DMS114 treated with DMSO at 0.1 percent for 48 hours (cell line): ENCODE measurements at regions not wholly inside any gene's neighbourhood (a gene's known extent, or its start where the extent isn't known, plus 50 kb on each side); places are given as distances from the start of the nearest gene placed in this dataset.
"Not testable (repeated sequence)": the region's sequence is repeated elsewhere in the genome, so short reads cannot be mapped to it uniquely, and the experiment has no call there.

Experiments used
- DNase-seq: peaks from one replicate; lab custom pipeline; 2025; ENCODE audit not compliant: unreplicated experiment; lab: John Stamatoyannopoulos, UW

DNA sequence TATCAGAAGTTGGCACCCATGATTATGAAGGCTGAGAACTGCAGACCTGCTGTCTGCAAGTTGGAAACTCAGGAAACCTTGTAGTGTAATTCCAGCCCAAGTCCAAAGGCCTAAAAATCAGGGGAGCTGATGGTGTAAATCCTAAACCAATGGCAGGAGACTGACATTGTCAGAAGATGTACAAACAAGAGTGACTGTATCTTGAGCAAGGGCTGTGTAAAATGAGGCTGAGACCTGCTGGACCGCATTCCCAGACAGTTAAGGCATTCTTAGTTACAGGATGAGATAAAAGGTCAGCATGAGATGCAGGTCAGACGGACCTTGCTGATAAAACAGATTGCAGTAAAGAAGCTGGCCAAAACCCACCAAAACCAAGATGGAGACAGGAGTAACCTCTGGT lies 147.7 kb downstream of the COG6 start:
- no peak for DNase-seq

DNA sequence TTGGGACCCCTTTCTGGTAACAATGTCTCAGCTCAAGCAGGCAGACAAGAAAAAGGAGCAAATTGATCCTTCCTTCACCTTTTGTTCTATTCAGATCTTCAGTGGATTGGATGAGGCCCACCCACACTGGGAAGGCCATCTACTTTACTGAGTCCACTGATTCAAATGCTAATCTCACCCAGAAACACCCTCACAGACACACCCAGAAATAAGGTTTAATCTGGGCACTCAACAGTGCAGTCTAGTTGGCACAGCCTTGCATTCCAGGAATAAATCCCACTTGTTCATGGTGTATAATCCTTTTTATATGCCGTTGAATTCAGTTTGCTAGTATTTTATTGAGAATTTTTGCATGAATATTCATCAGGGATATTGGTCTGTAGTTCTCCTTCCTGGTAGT lies 148.4 kb downstream of the COG6 start:
- DNase-seq: no peak

DNA sequence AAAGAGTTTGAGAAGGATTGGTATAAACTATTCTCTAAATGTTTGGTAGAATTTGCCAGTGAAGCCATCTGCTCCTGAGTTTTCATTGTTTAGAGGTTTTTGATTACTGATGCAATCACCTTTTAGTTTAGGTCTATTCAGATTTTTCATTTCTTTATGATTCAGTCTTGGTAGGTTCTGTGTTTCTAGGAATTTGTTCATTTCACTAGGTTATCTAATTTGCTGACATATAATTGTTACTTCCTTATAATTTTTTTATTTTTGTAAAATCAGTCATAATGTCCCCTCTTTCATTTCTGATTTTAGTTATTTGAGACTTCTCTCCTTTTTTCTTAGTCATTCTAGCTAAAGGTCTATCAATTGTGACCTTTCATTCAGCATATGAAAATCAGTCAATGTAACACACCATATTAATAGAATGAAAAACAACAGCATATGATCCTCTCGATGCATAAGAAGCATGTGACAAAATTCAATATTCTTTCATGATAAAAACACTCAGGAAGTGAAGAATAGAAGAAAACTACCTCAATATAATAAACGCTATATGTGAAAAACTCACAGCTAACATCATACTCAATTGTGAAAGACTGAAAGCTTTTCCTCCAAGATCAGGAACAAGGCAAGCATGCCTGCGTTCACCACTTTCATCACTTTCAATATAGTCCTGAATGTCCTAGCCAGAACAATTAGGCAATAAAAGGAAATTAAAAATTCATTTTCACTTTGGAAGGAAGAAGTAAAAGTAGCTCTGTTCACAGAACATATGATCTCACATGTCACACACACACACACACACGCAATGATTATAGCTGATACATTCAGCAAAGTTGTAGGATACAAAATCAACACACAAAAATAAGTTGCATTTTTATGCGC lies 149.1 kb downstream of the COG6 start:
- DNase-seq: no peak

DNA sequence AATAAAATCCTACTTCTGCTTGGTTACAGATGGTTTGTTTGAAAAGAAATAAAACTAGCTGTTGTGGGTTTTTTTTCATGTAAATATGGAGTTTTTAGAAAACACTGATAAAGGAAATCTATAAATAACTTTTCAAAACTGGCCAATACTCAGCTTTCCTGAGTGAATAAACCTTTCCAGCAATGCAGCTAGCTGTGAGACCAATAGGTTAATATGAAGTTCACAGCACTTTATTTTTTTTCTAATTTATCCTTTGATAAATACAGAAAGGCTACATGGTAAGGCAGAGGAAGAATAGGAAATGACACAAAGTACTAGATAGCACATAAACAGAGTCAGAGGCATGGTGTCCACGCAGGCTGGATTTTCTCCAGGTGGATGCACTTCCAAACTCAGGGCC lies 154.0 kb downstream of the COG6 start:
- no peak for DNase-seq

DNA sequence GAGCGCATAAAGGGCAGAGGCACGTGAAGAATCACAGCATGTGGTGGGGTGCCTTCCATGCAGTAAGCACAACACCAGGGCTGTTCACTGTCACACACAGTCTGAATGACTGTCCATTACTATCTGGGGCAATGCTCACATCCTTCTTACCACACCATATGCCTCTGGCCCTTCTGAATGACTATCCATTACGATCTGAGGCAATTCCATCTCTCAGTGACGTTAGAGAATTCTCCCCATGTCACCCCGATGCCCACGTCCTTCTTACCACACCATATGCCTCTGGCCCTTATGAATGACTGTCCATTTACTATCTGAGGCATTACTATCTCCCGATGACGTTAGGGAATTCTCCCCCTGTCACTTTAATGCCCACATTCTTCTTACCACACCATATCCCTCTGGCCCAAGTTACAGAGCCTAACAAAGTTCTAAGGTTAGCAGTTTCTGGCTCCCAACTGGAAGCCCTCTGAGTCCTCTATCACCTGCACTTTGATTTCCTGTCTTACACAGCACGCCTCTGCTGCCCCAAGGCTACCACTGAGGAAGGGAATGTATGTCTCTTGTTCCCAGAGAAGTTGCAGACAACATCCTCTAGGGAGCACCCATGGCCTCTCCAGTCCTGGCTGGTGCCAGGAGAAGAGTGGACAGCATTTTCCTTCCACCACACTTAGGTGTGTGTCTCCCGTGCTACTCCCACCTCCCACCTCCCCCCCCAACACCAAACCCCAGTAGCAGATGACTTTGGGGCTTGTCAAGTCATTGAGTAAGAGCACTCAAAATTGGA lies 154.8 kb downstream of the COG6 start:
- DNase-seq: no peak

DNA sequence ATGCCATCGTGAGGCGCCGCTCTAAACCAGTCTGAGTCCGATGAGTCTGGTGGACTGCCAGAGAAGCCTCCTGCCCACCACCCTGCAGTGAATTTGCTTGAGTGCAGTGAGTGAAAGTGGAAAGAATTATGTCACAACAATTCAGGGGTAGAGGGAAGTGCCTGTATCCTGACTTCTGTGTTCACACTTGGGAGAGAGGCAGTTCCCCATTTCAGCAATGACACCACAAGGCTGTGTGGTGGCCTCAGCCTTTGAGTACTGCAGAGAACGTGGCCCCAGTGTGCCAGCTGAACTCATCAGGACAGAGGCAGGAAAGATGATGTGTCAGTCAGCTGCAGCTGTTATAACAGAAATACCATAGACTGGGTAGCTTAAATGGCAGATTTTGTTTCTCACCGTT lies 155.6 kb downstream of the COG6 start:
- no peak for DNase-seq

DNA sequence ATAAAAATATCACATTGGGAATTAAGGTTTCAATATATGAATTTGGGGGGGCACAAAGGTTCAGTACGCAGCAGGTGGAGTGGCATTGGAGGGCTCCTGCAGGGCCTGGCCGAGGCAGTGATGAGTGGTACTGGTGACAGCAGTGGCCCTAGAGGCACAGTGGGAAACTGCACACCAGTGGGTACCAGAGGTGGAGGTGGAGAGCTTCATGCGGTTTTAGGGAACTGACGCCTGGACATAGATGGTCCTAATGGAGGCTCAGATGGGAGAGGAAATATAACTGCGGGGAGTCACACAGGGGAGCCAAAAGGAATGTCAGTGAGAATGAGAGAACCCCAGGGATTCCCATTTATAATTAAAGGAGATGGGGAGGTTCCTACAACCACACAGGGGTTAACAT lies 156.2 kb downstream of the COG6 start:
- DNase-seq: no peak

DNA sequence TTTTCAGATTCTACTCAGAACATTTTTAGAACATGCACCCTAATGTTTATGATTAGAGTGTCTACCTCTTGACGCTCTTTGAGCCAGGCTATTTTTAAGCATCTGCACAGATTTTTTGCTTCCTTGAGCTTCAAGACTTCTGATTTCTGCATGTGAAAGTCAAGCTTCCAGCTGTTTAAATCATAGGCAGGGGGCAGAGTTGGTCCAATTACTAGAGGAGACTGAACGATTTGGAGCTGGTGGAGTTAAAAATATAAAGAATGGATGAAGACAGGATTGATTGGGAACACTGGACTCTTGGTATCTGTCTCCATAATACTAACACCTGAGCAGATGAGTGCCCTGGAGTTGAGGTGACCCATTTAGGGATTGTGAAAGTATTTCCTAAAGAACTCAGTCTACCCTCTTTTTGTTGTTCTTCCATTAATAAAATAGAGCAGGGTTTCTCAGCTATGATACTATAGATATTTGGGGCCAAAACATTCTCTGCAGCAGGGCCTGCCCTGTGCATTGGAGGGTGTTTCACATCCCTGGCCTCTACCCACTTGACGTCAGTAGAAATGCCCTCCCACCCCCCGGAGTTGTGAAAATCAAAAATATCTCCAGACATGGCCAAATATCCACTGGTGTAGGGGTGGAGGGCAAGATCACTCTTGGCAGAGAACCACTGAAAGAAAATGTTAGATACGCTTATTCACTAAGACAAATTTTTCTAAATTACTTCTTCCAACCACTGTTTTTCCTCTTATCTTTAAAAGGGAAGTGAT lies 160.1 kb downstream of the COG6 start:
- no peak for DNase-seq

DNA sequence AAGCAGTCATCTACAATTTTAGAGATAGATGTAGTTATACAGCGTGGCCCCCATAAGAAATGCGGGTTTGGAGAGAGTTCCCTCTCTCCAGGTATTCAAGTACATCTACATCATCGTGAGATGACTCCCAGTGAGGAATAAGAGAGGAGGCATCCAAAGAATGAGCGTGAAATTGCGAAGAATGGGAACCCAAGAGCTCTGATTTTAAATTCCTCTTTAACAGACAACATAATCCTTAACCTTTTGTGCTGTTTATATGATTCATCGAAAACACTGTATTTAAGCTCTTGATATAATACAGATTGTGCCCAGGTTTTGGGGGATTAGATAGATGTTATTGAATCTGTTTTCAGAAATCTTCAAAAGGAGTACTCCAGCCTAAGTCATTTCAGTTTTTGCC lies 161.5 kb downstream of the COG6 start:
- DNase-seq: no peak

DNA sequence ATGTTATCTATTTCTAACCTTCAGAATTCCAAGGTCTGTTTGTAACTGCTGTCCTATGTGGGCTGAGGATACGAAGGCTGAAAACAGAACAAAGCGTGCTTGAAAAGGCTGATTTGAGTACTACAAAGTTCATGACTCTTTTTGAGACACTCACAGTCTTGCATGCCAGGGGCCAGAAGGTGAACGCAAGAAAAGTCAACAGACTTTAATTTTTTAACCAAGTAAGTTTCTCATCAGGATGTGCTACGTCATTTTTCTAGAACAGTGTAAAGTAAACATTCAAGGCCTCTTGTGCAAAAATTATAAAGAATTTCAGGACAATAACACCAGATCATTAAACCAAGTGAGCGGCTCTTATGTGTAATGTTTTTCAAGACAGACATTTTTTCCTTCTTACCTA lies 163.5 kb downstream of the COG6 start:
- no peak for DNase-seq

DNA sequence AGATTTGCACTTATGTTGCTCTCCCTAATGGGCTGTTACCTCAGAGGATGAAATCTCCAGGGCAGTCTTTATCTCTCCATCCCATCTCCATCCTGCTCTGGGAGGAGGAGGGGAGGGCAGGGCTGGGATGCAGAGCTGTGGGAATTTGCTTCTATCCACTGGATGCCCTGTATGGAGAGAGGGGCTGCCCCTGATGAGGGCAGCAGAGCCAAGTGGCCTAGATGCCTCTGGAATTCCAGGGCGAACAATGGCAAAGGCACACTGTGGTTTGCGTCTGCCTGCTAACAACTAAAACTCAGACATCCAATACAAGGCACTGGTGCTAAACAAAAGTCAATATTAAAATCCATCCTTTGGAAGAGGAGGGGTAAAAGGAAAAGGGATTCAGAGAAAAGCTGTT lies 165.1 kb downstream of the COG6 start:
- no peak for DNase-seq

DNA sequence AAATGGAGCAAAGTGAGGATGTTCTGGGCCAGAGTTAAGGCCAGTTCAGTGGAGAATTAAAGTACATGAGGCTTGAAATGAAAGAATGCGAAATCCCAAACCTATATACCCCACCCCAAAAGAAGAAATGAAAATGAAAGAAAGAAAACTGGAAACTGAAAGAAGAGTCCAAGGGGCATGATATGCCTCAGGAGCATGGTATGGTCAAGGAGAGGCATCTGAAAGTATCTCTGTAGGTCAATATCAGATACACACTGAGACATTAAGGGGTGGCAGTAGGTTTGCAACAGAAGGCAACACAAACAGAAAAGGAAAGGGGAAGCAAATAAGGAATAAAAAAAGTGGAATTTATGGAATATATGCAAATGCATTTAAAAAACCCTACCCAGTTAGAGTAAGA lies 166.5 kb downstream of the COG6 start:
- DNase-seq: no peak

DNA sequence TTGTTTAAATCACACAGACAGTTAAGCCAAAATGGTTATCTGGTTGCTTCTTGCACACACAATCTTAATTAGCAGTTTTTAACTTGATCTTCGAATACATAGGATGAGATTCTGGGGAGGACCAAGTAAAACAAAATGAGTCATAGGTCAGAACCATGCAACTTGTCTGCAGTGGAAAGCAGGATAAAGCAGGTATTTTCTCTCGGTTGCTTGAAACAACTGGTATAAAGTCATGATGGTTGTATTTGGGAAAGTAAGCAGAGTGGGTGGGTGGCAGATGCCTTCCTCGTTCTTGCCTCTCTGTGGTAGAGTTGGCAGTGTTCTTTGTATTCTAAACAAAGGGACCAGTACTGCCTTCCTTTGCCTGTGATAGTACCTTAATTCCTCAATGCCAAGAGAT lies 167.0 kb downstream of the COG6 start:
- no peak for DNase-seq

DNA sequence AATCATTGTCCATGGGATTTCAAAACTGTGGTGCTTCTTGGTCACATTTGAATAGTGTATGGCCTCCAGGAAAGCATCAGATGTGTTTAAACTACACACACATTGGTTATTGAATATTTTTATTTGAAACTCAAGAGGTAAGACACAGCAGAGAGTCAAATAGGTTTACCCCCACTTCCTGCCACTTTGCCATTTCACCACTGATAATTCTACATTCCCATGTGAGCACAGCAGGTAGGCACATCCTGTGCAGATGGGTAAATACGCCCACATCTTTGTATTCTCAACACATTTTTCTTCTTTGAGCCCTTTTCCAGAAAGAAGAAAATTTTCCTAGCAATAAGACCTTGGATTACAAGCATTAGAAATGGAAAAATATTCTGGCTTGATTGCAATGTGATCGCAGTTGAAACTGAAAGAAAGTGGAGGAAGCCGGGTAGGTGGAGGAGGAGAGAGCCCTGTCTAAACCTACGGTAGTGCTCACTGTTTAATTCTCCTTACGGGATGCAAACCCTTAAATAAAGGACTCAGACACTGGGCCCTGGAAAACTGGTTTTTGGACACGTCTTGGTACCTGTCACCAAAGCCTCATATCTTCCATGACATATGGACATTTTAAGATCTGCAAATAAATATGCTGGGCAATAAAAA lies 167.7 kb downstream of the COG6 start:
- no peak for DNase-seq

DNA sequence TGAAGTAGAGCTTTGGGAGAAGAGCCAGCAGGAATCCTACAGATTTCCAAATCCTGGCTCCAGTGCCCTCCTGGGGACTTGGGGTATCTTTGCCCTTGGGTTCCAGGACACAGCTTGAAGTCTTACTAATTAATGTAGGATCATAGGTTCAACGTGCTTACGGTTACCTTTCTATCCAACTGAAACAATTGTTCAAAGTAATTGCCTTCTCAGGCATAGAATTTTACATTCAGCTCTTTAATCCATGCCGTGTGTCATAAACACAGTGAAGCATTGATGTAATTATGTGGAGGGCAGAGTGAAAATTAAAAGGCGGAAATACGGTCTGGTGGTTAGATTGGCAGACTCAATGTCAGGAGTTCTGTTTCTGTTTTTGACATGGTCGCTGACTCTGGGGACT lies 170.4 kb downstream of the COG6 start:
- no peak for DNase-seq

DNA sequence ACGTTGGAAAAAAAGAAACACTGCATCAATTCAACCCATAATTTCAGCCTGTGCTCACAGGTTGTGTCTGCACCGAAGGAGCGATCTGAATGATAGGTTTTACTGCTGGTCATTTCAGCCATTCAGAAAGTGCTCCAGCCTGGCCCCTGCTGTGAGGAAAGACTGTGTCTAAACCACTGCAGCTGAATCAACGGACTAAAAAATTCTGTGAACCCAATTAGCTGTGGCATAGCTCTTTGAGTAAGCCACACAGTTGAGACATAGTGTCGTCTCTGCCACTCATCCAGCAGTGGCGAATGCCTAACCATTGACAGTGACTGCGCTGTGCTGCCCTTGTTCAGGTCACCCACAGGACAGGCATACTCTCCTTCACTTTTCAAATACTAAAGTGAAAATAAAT lies 179.8 kb downstream of the COG6 start:
- DNase-seq: no peak

DNA sequence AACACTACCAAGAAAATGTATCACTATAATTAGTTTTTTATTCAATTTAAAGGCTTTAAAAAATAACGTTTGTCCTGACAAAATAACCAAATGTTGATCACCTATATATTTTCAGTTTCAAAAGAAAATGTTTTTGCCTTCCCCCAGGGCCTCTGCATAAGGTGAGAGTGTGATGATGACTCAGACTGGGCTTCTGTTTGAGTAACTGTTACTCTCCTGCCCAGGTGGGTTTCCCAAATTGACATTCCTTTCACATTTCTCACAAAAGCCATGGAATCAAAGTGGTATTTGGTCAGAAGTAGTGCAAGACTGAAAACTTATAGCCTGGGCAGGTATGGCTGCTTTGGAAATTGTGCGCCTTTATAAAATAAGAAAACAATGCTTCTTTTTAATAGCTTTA lies 180.6 kb downstream of the COG6 start:
- DNase-seq: no peak

DNA sequence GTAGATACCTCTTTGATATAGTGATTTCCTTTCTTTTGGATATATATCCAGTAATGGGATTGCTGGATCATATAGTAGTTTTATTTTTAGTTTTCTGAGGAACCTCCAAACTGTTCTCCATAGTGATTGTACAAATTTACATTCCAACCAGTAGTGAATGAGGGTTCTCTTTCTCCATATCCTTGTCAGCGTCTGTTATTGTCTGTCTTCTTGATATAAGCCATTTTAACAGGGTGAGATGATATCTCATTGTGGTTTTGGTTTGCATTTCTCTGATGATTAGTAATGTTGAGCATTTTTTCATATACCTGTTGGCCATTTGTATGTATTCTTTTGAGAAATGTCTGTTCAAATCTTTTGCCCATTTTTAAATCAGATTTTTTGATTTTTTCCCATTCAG lies 182.4 kb downstream of the COG6 start:
- DNase-seq: not testable (repeated sequence)

DNA sequence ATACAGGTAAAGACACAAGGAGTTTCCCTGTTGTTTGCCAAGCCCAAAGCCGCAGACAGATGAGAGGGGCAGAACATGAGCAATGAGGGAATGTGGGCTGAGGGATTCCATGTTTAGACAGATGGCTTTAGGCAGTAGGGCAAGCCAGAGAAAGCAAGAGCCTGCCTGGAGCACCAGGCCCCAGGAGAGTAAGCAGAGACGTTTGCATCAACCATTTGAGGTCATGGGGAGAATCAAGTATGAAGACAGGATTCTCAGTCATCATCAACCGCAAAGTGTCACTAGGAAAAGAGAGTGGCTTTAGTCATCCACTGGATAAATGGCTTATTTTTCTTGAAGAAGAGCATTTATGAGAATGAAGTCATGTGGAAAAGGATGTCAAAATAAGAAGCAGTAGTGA lies 184.7 kb downstream of the COG6 start:
- DNase-seq: no peak

DNA sequence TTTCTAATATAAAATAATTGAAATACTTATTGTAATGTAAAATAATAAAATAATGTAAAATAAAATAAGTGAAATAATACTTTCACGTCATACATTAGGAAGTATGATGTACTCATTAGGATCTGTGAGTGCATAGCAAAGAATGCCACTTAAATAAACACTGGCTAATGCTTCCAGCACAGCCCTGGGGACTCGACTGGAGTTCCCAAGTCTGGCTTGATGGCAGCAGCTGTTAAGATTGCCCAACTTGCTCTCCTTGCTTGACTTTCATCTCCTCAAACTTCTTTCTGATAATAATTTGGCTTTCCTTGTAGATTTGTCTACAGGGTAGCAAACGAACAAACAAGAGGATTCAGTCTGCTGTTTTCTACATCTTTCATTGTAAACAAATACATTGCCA lies 191.9 kb downstream of the COG6 start:
- no peak for DNase-seq

DNA sequence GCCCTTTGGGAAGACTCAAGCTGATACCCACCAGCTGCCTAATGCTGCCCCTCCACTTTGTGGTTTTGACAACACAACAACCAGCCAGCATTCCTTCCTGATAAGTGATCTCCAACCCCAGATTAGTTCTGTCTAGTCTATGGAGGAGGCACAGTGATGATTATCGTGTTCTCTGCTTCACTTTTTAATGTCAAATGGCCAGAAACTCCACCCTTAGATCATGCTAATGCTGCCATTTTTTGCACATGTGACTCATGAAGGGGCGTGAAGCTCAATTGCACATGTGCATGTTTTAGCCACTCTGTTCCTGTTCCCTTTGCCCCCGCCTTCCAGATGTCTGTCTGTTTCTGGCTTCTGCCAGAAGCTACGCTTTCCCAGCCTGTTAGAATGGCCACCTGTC lies 199.8 kb downstream of the COG6 start:
- DNase-seq: no peak
